ENCODE measurements at regions not wholly inside any gene's neighbourhood (a gene's known extent, or its start where the extent isn't known, plus 50 kb on each side); places are given as distances from the start of the nearest gene placed in this dataset.

GRCh38 chr11:15748741-15749140 lies 607.6 kb downstream of the SOX6 start:
- no peak overlapping the region for H3K27ac ChIP-seq (ENCODE audit: low read length)
- no peaks in the 10 kb centered on the region for H3K9me3 ChIP-seq (ENCODE audit: control insufficient read depth, insufficient read depth, low read depth, low read length)
- no peaks in the 10 kb centered on the region for H3K4me1 ChIP-seq (ENCODE audit: control insufficient read depth, insufficient read depth, low read length)
- no peak for ATAC-seq
- H3K27me3 ChIP-seq (ENCODE audit: control insufficient read depth, insufficient read depth, low read length): no peaks in the 10 kb centered on the region; the same call in 1 of the 2 replicates
- in situ Hi-C loops (cut with HindIII; ENCODE audit: low pct_unique_long_range_greater_than_20kb, low sequenced_read_pairs) (no loop called here), intact Hi-C loops (cut with micrococcal nuclease; ENCODE audit: unreplicated experiment) (no loop called here)
- TF ChIP-seq CTCF (IDR thresholded peaks at IDR 0.05) (no peak), SIN3A (IDR thresholded peaks at IDR 0.05; ENCODE audit: borderline replicate concordance, insufficient read depth, low read depth, low read length) (no peak), POLR2AphosphoS5 (IDR thresholded peaks at IDR 0.05; ENCODE audit: low read depth, low read length) (no peak), TCF7L2 (IDR thresholded peaks at IDR 0.05; ENCODE audit: low read depth, low read length) (no peak), REST (IDR thresholded peaks at IDR 0.05; ENCODE audit: insufficient read depth in 1 of 2, low read depth in 2 of 2, low read length in 1 of 2) (no peak)
- H3K36me3 ChIP-seq (ENCODE audit: control insufficient read depth, insufficient read depth, low read length): no peaks in the 10 kb centered on the region
- H3K4me3 ChIP-seq (ENCODE audit: low read depth in 2 of 2, low read length in 2 of 2): no peak overlapping the region
- CTCF ChIA-PET: no interaction called here
- no TSS peak for BruUV-seq (replicated peaks)
- POLR2A ChIA-PET: no interaction called here
- no peak for DNase-seq (ENCODE audit: low read depth, low spot score)

GRCh38 chr11:15750535-15751308 lies 605.6 kb downstream of the SOX6 start:
- Histone ChIP-seq H3K4me3 (ENCODE audit: low read depth in 2 of 2, low read length in 2 of 2) (no peak overlapping the region), H3K36me3 (ENCODE audit: control insufficient read depth, insufficient read depth, low read length) (no peaks in the 10 kb centered on the region), H3K27me3 (ENCODE audit: control insufficient read depth, insufficient read depth, low read length) (no peaks in the 10 kb centered on the region; the same call in 1 of the 2 replicates), H3K4me1 (ENCODE audit: control insufficient read depth, insufficient read depth, low read length) (no peaks in the 10 kb centered on the region), H3K9me3 (ENCODE audit: control insufficient read depth, insufficient read depth, low read depth, low read length) (no peaks in the 10 kb centered on the region), H3K27ac (ENCODE audit: low read length) (no peak overlapping the region)
- BruUV-seq (replicated peaks): no TSS peak
- in situ Hi-C loops (cut with HindIII; ENCODE audit: low pct_unique_long_range_greater_than_20kb, low sequenced_read_pairs) (no loop called here), intact Hi-C loops (cut with micrococcal nuclease; ENCODE audit: unreplicated experiment) (no loop called here)
- TF ChIP-seq TCF7L2 (IDR thresholded peaks at IDR 0.05; ENCODE audit: low read depth, low read length) (no peak), POLR2AphosphoS5 (IDR thresholded peaks at IDR 0.05; ENCODE audit: low read depth, low read length) (no peak), SIN3A (IDR thresholded peaks at IDR 0.05; ENCODE audit: borderline replicate concordance, insufficient read depth, low read depth, low read length) (no peak), CTCF (IDR thresholded peaks at IDR 0.05) (no peak), REST (IDR thresholded peaks at IDR 0.05; ENCODE audit: insufficient read depth in 1 of 2, low read depth in 2 of 2, low read length in 1 of 2) (no peak)
- DNase-seq (ENCODE audit: low read depth, low spot score) (no peak), ATAC-seq (no peak)
- ChIA-PET POLR2A (no interaction called here), CTCF (no interaction called here)

Data from Panc1 (cell line).